Hippocampal formation (tissue), 2 donors: ENCODE measurements at regions not wholly inside any gene's neighbourhood (a gene's known extent, or its start where the extent isn't known, plus 50 kb on each side); places are given as distances from the start of the nearest gene placed in this dataset.
"Not testable (repeated sequence)": the region's sequence is repeated elsewhere in the genome, so short reads cannot be mapped to it uniquely, and the experiment has no call there.

ENCODE experiments used
- DNase-seq, 2 donors: peaks; one replicate each; lab custom pipeline; 2025; lab: John Stamatoyannopoulos, UW

- DNase-seq: no peak
Measured at GRCh38 chr13:76829572-76830327, 56.5 kb downstream of the KCTD12 start.

- DNase-seq: no peak
Measured at GRCh38 chr13:76828316-76828741, 57.9 kb downstream of the KCTD12 start.

GRCh38 chr13:76826527-76826926 is 59.7 kb downstream of the KCTD12 start:
- no peak for DNase-seq

- no peak for DNase-seq
Measured at GRCh38 chr13:76825430-76825829, 60.8 kb downstream of the KCTD12 start.

GRCh38 chr13:76823969-76824368 is 62.2 kb downstream of the KCTD12 start:
- DNase-seq: no peak

GRCh38 chr13:76822698-76823267 is 63.4 kb downstream of the KCTD12 start:
- no peak for DNase-seq

- DNase-seq: not testable (repeated sequence)
Measured at GRCh38 chr13:76821222-76821621, 65.0 kb downstream of the KCTD12 start.

GRCh38 chr13:76820759-76821158 is 65.4 kb downstream of the KCTD12 start:
- no peak for DNase-seq

GRCh38 chr13:76816394-76816793 is 69.8 kb downstream of the KCTD12 start:
- DNase-seq: peak in 1 of 2 donors; percentile 15

- DNase-seq: no peak
Measured at GRCh38 chr13:76815344-76815743, 70.9 kb downstream of the KCTD12 start.

- DNase-seq: no peak
Measured at GRCh38 chr13:76813891-76814290, 72.3 kb downstream of the KCTD12 start.

- no peak for DNase-seq
Measured at GRCh38 chr13:76813000-76813691, 73.1 kb downstream of the KCTD12 start.

- DNase-seq: peak in 1 of 2 donors; percentile 56
Measured at GRCh38 chr13:76812206-76812897, 73.9 kb downstream of the KCTD12 start.

- DNase-seq: no peak
Measured at GRCh38 chr13:76809389-76809788, 76.8 kb downstream of the KCTD12 start.

- DNase-seq: no peak
Measured at GRCh38 chr13:76808927-76809326, 77.3 kb downstream of the KCTD12 start.

- no peak for DNase-seq
Measured at GRCh38 chr13:76804801-76805200, 81.4 kb downstream of the KCTD12 start.

- no peak for DNase-seq
Measured at GRCh38 chr13:76803831-76804230, 82.4 kb downstream of the KCTD12 start.

- no peak for DNase-seq
Measured at GRCh38 chr13:76800943-76801342, 85.3 kb downstream of the KCTD12 start.

GRCh38 chr13:76799696-76800095 is 86.5 kb downstream of the KCTD12 start:
- DNase-seq: no peak

- DNase-seq: no peak
Measured at GRCh38 chr13:76798037-76798436, 88.2 kb downstream of the KCTD12 start.

GRCh38 chr13:76797361-76797760 is 88.8 kb downstream of the KCTD12 start:
- no peak for DNase-seq

- no peak for DNase-seq
Measured at GRCh38 chr13:76796851-76797250, 89.4 kb downstream of the KCTD12 start.
